Left lung (tissue), 4 donors: ENCODE measurements at regions not wholly inside any gene's neighbourhood (a gene's known extent, or its start where the extent isn't known, plus 50 kb on each side); places are given as distances from the start of the nearest gene placed in this dataset.
"Not testable (repeated sequence)": the region's sequence is repeated elsewhere in the genome, so short reads cannot be mapped to it uniquely, and the experiment has no call there.

Source experiments
- ATAC-seq: fragments of 200-7000 bp; cut with Tn5 transposase; one replicate; pipeline ENCODE4 v1.9.1; 2020; ENCODE audit warnings: moderate library complexity
- DNase-seq, 4 donors: peaks; one replicate each; pipeline ENCODE4 v3.0.0-alpha.2; 2013 to 2020
- H3K27ac ChIP-seq, 2 donors: fragments of 200-600 bp; sonication (generic) in 1 of 2; one replicate each; pipeline versions ENCODE4 v1.5.0 to v1.8.0; 2020 to 2021
- H3K27me3 ChIP-seq, 2 donors: fragments of 200-600 bp; sonication (generic) in 1 of 2; one replicate each; pipeline versions ENCODE4 v1.5.0 to v1.8.0; 2020 to 2021
- H3K36me3 ChIP-seq, 2 donors: fragments of 200-600 bp; sonication (generic) in 1 of 2; one replicate each; pipeline versions ENCODE4 v1.5.0 to v1.8.0; 2020 to 2021
- H3K4me1 ChIP-seq, 2 donors: fragments of 200-600 bp; one replicate each; pipeline ENCODE4 v1.8.0; 2021
- H3K4me3 ChIP-seq, 2 donors: fragments of 200-600 bp; sonication (generic) in 1 of 2; one replicate each; pipeline versions ENCODE4 v1.5.0 to v1.8.0; 2020 to 2021; ENCODE audit warnings: mild to moderate bottlenecking in 1 of 2
- H3K9me3 ChIP-seq, 2 donors: fragments of 200-600 bp; sonication (generic) in 1 of 2; one replicate each; pipeline versions ENCODE4 v1.5.0 to v1.8.0; 2020 to 2021
- CTCF ChIP-seq, 2 donors: fragments of 200-600 bp; sonication (generic) in 1 of 2; IDR thresholded peaks; one replicate each; pipeline versions ENCODE4 v1.5.0 to v1.8.0; 2021; ENCODE audit warnings: antibody characterized with exemption in 2 of 2
- intact Hi-C, 2 donors: fragments of 100-400 bp; cut with DNase I; formaldehyde crosslinking; loops; one replicate each; pipeline versions ENCODE4 v1.11.2 to v1.14.2; 2022
- donor health status: DM: no; HTN: yes; CAD: no.
- donor health status: DM: no; HTN: no; CAD: no.

GRCh38 chr2:44103639-44104038 lies 65.0 kb upstream of the PPM1B start:
- intact Hi-C loops = no loop called here
- Histone ChIP-seq H3K27ac (no peak overlapping the region), H3K9me3 (no peaks in the 10 kb centered on the region), H3K36me3 (no peaks in the 10 kb centered on the region), H3K4me1 (peaks cover 0 to 15% of the 10 kb centered on the region in 2 donors), H3K4me3 (no peak overlapping the region), H3K27me3 (no peaks in the 10 kb centered on the region)
- no peak for DNase-seq
- ATAC-seq = no peak
- TF ChIP-seq CTCF (IDR thresholded peaks at IDR 0.05) = no peak

GRCh38 chr2:44104855-44105271 lies 63.8 kb upstream of the PPM1B start:
- DNase-seq = no peak
- H3K4me1 ChIP-seq = peaks cover 0 to 11% of the 10 kb centered on the region in 2 donors

GRCh38 chr2:44106509-44106908 lies 62.2 kb upstream of the PPM1B start:
- H3K9me3 ChIP-seq, intact Hi-C loops, H3K27me3 ChIP-seq, H3K36me3 ChIP-seq, H3K4me3 ChIP-seq, DNase-seq, H3K4me1 ChIP-seq, H3K27ac ChIP-seq, ATAC-seq: not testable (repeated sequence)

More at GRCh38 chr2:44104855-44105271, 63.8 kb upstream of the PPM1B start:
- no peaks in the 10 kb centered on the region for H3K36me3 ChIP-seq
- no peak overlapping the region for H3K4me3 ChIP-seq
- no peaks in the 10 kb centered on the region for H3K27me3 ChIP-seq
- no peak for ATAC-seq
- no peak overlapping the region for H3K27ac ChIP-seq
- TF ChIP-seq CTCF (IDR thresholded peaks at IDR 0.05) = no peak
- intact Hi-C loops = no loop called here
- no peaks in the 10 kb centered on the region for H3K9me3 ChIP-seq

GRCh38 chr2:44107086-44107740 lies 61.5 kb upstream of the PPM1B start:
- H3K27me3 ChIP-seq = peaks cover 0 to 3% of the 10 kb centered on the region in 2 donors
- intact Hi-C loops = no loop called here
- H3K4me3 ChIP-seq = no peak overlapping the region
- no peaks in the 10 kb centered on the region for H3K4me1 ChIP-seq
- no peak overlapping the region for H3K27ac ChIP-seq
- no peak for TF ChIP-seq CTCF (IDR thresholded peaks at IDR 0.05)
- DNase-seq (no peak), ATAC-seq (no peak)
- H3K9me3 ChIP-seq = no peaks in the 10 kb centered on the region
- no peaks in the 10 kb centered on the region for H3K36me3 ChIP-seq

GRCh38 chr2:44107974-44108373 lies 60.7 kb upstream of the PPM1B start:
- no peak for DNase-seq
- H3K4me3 ChIP-seq = no peak overlapping the region
- H3K9me3 ChIP-seq = no peaks in the 10 kb centered on the region
- H3K27ac ChIP-seq = no peak overlapping the region
- ATAC-seq = no peak
- intact Hi-C loops = no loop called here
- H3K4me1 ChIP-seq = no peaks in the 10 kb centered on the region
- peaks cover 0 to 4% of the 10 kb centered on the region in 2 donors for H3K27me3 ChIP-seq
- H3K36me3 ChIP-seq = no peaks in the 10 kb centered on the region
- TF ChIP-seq CTCF (IDR thresholded peaks at IDR 0.05) = no peak

GRCh38 chr2:44109166-44109565 lies 59.5 kb upstream of the PPM1B start:
- DNase-seq = no peak
- H3K36me3 ChIP-seq = no peaks in the 10 kb centered on the region
- H3K4me1 ChIP-seq = no peaks in the 10 kb centered on the region
- H3K27ac ChIP-seq = no peak overlapping the region
- peaks cover 0 to 4% of the 10 kb centered on the region in 2 donors for H3K27me3 ChIP-seq
- ATAC-seq = no peak
- intact Hi-C loops = no loop called here
- no peak overlapping the region for H3K4me3 ChIP-seq
- H3K9me3 ChIP-seq = no peaks in the 10 kb centered on the region
- no peak for TF ChIP-seq CTCF (IDR thresholded peaks at IDR 0.05)
